ENCODE measurements at regions not wholly inside any gene's neighbourhood (a gene's known extent, or its start where the extent isn't known, plus 50 kb on each side); places are given as distances from the start of the nearest gene placed in this dataset.
"Not testable (repeated sequence)": the region's sequence is repeated elsewhere in the genome, so short reads cannot be mapped to it uniquely, and the experiment has no call there.

DNA sequence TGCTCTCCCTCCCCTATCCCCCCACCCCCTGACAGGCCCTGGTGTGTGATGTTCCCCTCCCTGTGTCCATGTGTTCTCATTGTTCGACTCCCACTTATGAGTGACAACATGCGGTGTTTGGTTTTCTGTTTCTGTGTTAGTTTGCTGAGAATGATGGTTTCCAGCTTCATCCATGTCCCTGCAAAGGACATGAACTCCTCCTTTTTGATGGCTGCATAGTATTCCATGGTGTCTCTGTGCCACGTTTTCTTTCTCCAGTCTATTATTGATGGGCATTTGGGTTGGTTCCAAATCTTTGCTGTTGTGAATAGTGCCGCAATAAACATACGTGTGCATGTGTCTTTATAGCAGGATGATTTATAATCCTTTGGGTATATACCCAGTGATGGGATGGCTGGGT, 121.8 kb upstream of the SHOX start:
- H4K91ac ChIP-seq (replicated peaks; ENCODE audit: insufficient read length, low read length); H3K79me2 ChIP-seq (ENCODE audit: control insufficient read depth in 1 of 2, insufficient read depth in 2 of 2, low read length in 2 of 2); H3K18ac ChIP-seq (ENCODE audit: extremely low read depth, low read length); H2BK15ac ChIP-seq (ENCODE audit: low read length); H2AFZ ChIP-seq (ENCODE audit: low read length); H3K9ac ChIP-seq (replicated peaks in 1 of 4; ENCODE audit: extremely low read depth in 1 of 4, low read depth in 3 of 4, low read length in 3 of 4); H3K23ac ChIP-seq (ENCODE audit: insufficient read length); H3K79me1 ChIP-seq (ENCODE audit: low read depth, low read length); H3K23me2 ChIP-seq (ENCODE audit: low read depth, low read length); H3K56ac ChIP-seq (replicated peaks; ENCODE audit: insufficient read length, low read depth, low read length); H4K5ac ChIP-seq (ENCODE audit: insufficient read length, low read depth, low read length); H3K14ac ChIP-seq (ENCODE audit: insufficient read length); H2BK12ac ChIP-seq (ENCODE audit: low read depth, low read length); H3K36me3 ChIP-seq (ENCODE audit: control insufficient read depth in 2 of 4, insufficient read depth in 4 of 4, low read length in 3 of 4); H4K8ac ChIP-seq (ENCODE audit: extremely low read depth, insufficient read depth, low read length); H2BK20ac ChIP-seq (ENCODE audit: low read length); H3K4ac ChIP-seq (replicated peaks; ENCODE audit: insufficient read length, low read depth, low read length); H3K4me3 ChIP-seq (ENCODE audit: extremely low read depth in 1 of 4, insufficient read depth in 2 of 4, low read depth in 3 of 4, low read length in 4 of 4); H3K27ac ChIP-seq (ENCODE audit: low read depth, low read length); H3K9me3 ChIP-seq (ENCODE audit: insufficient read depth in 2 of 2, low read depth in 1 of 2, low read length in 1 of 2); H3K4me1 ChIP-seq (replicated peaks in 1 of 4; ENCODE audit: control insufficient read depth in 3 of 4, insufficient read depth in 4 of 4, low read length in 3 of 4); CTCF ChIA-PET (ENCODE audit: partially characterized antibody); DNase-seq (ENCODE audit: low read depth in 1 of 2, low spot score in 2 of 2); FAIRE-seq; H3K4me2 ChIP-seq (ENCODE audit: insufficient read depth in 1 of 2, low read depth in 2 of 2, low read length in 2 of 2); H3K27me3 ChIP-seq (replicated peaks in 1 of 4; ENCODE audit: control insufficient read depth in 3 of 4, extremely low read depth in 1 of 4, insufficient read depth in 3 of 4, low read length in 3 of 4); H2BK5ac ChIP-seq (ENCODE audit: low read depth, low read length); H4K20me1 ChIP-seq (replicated peaks in 1 of 2; ENCODE audit: control insufficient read depth in 1 of 2, insufficient read depth in 2 of 2, low read length in 2 of 2); H2AK5ac ChIP-seq (ENCODE audit: low read depth, low read length); H2BK120ac ChIP-seq (replicated peaks; ENCODE audit: low read depth, low read length); POLR2A ChIA-PET (ENCODE audit: partially characterized antibody): not testable (repeated sequence)
- 89% methylated on average over 5 of the region's 5 CpGs; no CpG with 5 or more reads in 1 of the 2 experiments for WGBS, 2 experiments (ENCODE audit: extremely low coverage in 1 of 2, insufficient coverage in 1 of 2, insufficient read length in 1 of 2, insufficient replicate concordance in 2 of 2, low coverage in 1 of 2, low lambda C conversion rate in 2 of 2, missing lambda C conversion rate in 1 of 2)

- H2BK15ac ChIP-seq (ENCODE audit: low read length); H3K18ac ChIP-seq (ENCODE audit: extremely low read depth, low read length); FAIRE-seq; H3K9ac ChIP-seq (replicated peaks in 1 of 4; ENCODE audit: extremely low read depth in 1 of 4, low read depth in 3 of 4, low read length in 3 of 4); H2BK120ac ChIP-seq (replicated peaks; ENCODE audit: low read depth, low read length); H4K8ac ChIP-seq (ENCODE audit: extremely low read depth, insufficient read depth, low read length); H3K79me1 ChIP-seq (ENCODE audit: low read depth, low read length); H4K20me1 ChIP-seq (replicated peaks in 1 of 2; ENCODE audit: control insufficient read depth in 1 of 2, insufficient read depth in 2 of 2, low read length in 2 of 2); H3K4ac ChIP-seq (replicated peaks; ENCODE audit: insufficient read length, low read depth, low read length); H2AK5ac ChIP-seq (ENCODE audit: low read depth, low read length); DNase-seq (ENCODE audit: low read depth in 1 of 2, low spot score in 2 of 2); H3K9me3 ChIP-seq (ENCODE audit: insufficient read depth in 2 of 2, low read depth in 1 of 2, low read length in 1 of 2); H3K36me3 ChIP-seq (ENCODE audit: control insufficient read depth in 2 of 4, insufficient read depth in 4 of 4, low read length in 3 of 4); H2BK5ac ChIP-seq (ENCODE audit: low read depth, low read length); H3K56ac ChIP-seq (replicated peaks; ENCODE audit: insufficient read length, low read depth, low read length); H4K91ac ChIP-seq (replicated peaks; ENCODE audit: insufficient read length, low read length); H3K4me2 ChIP-seq (ENCODE audit: insufficient read depth in 1 of 2, low read depth in 2 of 2, low read length in 2 of 2); H3K14ac ChIP-seq (ENCODE audit: insufficient read length); H3K23ac ChIP-seq (ENCODE audit: insufficient read length); POLR2A ChIA-PET (ENCODE audit: partially characterized antibody); H3K27ac ChIP-seq (ENCODE audit: low read depth, low read length); H3K27me3 ChIP-seq (replicated peaks in 1 of 4; ENCODE audit: control insufficient read depth in 3 of 4, extremely low read depth in 1 of 4, insufficient read depth in 3 of 4, low read length in 3 of 4); H4K5ac ChIP-seq (ENCODE audit: insufficient read length, low read depth, low read length); CTCF ChIA-PET (ENCODE audit: partially characterized antibody); H3K79me2 ChIP-seq (ENCODE audit: control insufficient read depth in 1 of 2, insufficient read depth in 2 of 2, low read length in 2 of 2); H3K23me2 ChIP-seq (ENCODE audit: low read depth, low read length); H2BK12ac ChIP-seq (ENCODE audit: low read depth, low read length); H2AFZ ChIP-seq (ENCODE audit: low read length); H3K4me3 ChIP-seq (ENCODE audit: extremely low read depth in 1 of 4, insufficient read depth in 2 of 4, low read depth in 3 of 4, low read length in 4 of 4); H3K4me1 ChIP-seq (replicated peaks in 1 of 4; ENCODE audit: control insufficient read depth in 3 of 4, insufficient read depth in 4 of 4, low read length in 3 of 4): not testable (repeated sequence)
- H2BK20ac ChIP-seq (ENCODE audit: low read length): 0 out of 2 replicates have a peak overlapping the region, but pooled peaks have one; percentile 21
- WGBS, 2 experiments (ENCODE audit: extremely low coverage in 1 of 2, insufficient coverage in 1 of 2, insufficient read length in 1 of 2, insufficient replicate concordance in 2 of 2, low coverage in 1 of 2, low lambda C conversion rate in 2 of 2, missing lambda C conversion rate in 1 of 2): 88% methylated on average over 4 of the region's 4 CpGs; no CpG with 5 or more reads in 1 of the 2 experiments
These were observed 119.5 kb upstream of the SHOX start for GRCh38 chrX:511089-511488.
